Middle frontal gyrus (tissue), 1 donor: ENCODE measurements at regions not wholly inside any gene's neighbourhood (a gene's known extent, or its start where the extent isn't known, plus 50 kb on each side); places are given as distances from the start of the nearest gene placed in this dataset.
"Not testable (repeated sequence)": the region's sequence is repeated elsewhere in the genome, so short reads cannot be mapped to it uniquely, and the experiment has no call there.

Experiments used
- DNase-seq: peaks from one replicate; pipeline ENCODE4 v3.0.0-alpha.2; 2015; ENCODE audit warnings: low spot score; ENCODE audit errors: extremely low spot score

DNA sequence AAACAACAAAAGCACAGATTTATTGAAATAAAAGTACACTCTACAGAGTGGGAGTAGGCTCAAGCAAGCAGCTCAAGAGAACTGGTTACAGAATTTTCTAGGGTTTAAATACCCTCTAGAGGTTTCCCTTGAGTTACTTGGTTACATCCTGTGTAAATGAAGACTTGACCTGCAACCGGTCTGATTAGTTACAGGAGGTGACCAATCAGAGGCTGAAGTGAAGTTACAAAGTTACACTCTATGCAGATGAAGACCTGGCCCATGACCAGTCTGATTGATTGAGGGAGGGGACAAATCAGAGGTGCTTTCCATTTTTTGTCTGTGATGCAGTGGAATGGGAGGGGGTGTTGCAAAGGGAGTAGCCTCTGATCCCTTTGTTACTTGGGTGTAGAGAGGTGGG lies 723.4 kb downstream of the ZPLD1 start:
- DNase-seq: no peak

DNA sequence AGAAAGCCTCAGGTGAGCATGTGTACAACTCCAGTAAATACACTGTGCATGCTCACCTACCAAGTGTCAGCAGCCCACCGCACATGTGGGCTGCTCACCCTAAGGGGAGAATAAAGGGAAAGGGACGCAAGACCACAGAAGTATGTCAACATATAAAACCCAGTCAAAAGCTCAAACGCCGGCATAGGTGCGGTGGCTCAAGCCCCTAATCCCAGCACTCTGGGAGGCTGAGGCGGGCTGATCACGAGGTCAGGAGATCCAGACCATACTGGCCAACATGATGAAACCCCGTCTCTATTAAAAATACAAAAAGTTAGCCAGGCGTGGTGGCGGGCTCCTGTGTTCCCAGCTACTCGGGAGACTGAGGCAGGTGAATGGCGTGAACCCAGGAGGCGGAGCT lies 732.1 kb downstream of the ZPLD1 start:
- no peak for DNase-seq

DNA sequence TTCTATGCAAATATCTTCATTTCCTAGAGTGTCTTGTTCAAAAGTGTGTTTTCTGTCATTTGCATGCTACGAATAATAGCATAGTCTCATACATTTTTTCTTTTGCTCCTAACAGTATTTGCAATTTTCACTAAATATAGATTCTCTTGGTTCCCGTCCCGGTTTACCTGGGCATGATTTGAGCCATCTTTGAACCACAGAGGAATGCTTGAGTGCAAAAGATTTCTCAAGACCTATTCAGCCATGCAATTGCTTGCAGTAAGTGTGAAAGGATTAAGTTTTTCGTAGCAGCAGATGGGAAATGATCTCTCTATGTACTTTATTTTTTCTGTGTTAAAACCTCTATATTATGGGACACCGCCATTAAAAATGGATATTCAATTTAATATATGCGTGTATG lies 733.0 kb downstream of the ZPLD1 start:
- no peak for DNase-seq

DNA sequence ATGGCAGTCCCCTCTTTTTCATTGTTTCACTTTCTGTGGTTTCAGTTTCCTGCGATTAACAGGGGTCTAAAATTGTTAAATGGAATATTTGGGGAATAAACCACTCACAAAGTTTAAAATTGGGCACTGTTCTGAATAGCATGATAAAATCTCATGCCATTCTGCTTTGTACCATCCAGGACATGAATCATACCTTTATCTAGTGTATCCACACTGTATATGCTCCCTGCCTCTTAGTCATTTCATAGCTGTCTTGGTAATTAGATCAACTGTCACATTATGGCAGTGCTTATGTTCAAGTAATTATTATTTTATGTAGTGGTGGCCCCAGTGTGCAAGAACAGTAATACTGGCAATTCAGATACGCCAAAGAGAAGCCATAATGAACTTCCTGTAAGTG lies 734.5 kb downstream of the ZPLD1 start:
- DNase-seq: no peak

DNA sequence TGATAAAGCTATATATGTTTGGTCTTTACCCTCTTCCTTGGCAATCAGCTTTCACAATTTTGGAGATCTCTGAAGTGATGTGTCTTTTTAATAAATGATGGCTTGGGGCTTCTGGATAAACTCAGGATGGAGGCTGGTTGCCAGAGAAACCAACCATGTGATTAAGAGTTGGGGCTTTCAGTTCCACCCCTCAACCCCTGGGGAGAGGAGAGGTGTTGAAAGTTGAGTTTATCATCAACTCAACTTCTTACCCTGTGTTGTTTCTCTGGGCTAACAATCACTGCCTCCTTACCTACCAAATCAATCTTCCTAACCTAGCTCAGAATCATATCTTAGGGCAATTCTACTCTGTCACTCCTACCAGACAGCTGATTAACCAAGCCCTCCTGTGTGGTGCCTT lies 735.8 kb downstream of the ZPLD1 start:
- no peak for DNase-seq

DNA sequence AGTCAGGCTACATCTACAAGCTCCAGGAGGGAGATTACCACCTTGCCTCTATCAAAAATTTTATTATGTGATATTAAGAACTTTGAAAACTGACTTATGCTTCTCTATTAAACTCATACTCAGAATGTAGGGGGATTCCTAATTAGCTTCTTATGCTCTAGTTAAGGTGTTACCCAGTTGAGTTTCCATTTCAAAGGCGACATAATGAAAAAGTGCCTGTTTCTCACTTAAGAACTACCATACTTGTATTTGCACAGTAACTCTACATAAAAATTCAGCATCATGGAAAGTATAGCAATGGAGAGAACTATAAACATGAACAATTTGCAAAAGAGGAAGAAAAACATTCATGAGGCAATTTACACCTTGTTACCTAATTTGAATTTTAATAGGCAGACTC lies 739.1 kb downstream of the ZPLD1 start:
- DNase-seq: no peak

DNA sequence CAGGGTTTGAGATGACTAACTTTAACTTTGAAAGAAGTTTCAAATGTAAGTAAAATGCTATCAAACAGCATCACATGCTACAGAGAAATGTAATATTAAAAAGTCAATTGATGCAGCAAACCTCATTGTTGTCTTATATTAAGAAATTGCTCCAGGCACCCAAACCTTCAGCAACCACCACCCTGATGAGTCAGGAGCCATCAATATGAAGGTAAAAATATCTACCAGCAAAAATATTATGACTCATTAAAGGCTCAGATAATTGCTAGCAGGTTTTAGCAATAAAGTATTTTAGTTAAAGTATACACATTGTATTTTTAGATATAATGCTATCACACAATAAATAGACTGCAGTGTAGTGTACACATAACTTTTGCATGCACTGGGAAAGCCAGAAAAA lies 746.3 kb downstream of the ZPLD1 start:
- no peak for DNase-seq

DNA sequence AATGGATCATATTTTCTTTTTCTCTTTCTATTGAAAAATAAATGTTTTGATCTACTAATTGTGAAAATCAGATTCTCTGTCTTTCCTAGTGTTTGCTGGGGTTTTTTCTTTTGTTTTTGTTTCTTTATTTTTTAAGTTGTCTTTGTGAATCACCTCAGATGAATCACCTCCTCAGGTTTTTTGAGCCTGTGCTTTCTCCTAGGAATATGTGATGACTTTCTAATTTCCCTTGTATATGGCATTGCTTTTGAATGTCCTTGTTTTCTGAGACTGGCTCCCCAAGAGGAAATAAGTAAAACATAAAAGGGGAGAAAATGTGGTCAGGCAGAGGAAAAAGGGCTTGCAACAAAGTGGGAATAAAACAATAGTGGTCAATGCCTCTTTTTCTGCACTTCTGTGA lies 750.0 kb downstream of the ZPLD1 start:
- no peak for DNase-seq

DNA sequence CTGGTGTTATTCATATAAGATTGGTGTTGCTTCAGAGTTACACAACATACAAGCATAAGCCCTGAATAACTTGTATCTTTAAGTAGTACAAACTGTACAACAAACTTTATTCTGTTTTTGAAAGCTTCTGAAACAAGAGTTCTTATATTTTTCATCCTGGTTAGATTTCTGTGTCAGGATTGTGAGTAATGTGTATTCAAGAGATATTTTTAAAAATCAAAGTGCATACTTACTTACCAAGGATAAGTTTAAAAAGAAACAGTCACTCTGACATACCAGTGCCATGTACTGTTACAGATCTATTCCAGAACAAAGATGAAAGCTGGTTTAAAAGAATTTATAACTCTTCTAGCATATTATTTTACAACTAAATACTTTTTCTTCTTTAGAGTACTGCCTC lies 755.1 kb downstream of the ZPLD1 start:
- DNase-seq: no peak

DNA sequence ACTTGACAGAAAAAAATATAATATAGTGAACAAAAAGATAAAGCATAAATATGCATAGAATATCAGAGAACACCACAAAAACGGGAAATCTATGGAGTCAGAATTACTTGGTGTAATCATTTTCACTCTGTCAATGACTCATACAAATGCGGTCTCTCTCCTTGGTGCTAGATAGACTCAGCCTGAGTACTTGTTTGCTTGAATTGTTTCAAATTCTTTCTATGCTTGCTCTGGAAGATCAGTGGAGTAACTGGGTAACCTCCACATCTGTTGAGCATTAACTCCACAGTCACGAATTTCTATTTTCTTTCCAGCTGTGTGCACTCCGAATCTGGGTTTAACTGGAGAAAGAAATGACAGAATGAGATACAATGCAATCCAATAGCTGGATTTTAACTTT lies 760.4 kb downstream of the ZPLD1 start:
- DNase-seq: no peak

DNA sequence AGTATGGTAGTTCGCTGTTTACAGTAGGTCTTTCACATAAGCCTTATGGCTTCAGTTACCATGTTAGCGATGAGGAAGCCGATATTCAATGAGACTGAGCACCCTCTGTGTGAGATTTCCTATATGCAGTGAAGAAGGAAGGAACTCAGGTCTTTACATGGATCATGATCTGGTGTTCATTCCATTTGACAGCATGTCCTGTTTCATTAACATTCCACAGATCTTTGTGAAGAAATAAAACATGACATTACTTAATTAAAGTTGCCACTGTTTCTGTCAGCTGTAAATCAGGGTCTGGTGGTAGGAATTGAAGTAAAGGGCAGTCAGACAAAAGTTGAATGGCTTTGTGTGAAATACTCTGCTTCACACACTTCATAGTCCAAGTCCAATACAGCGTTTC lies 768.6 kb downstream of the ZPLD1 start:
- no peak for DNase-seq

DNA sequence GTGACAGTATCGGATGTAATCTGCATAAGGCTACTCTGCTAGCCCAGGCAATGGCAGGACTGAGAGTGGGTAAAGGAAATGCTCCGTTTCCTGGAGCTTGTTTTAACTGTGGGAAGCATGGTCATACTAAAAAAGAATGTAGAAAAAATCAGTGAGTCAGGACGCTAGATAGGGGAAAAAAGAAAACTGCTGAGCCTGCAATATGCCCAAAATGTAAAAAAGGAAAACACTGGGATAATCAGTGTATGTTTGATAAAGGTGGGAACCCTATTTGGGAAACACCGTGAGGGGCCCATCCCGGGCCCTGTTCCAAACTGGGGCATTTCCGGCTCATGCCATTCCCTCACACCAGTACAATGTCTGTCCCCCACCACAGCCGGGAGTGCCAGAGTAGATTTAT lies 775.8 kb downstream of the ZPLD1 start:
- no peak for DNase-seq

DNA sequence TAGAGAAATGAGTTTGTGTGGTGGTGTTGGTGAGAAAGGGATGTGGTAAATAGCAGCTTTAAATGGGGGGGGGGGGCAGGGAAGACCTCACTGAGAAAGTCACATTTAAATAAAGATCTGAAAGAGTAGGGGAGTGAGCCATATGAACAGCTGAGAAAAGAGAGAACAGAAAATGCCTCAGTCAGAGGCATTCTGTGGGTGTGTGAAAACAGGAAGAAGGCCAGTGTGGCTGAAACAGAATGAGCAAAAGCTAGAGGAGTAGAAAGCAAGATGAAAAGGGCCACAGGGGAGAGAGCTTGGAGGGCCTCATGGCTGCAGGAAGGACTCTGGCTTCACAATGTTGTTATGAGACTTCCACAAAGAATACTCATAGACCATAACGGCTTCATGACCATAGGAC lies 783.3 kb downstream of the ZPLD1 start:
- DNase-seq: no peak

DNA sequence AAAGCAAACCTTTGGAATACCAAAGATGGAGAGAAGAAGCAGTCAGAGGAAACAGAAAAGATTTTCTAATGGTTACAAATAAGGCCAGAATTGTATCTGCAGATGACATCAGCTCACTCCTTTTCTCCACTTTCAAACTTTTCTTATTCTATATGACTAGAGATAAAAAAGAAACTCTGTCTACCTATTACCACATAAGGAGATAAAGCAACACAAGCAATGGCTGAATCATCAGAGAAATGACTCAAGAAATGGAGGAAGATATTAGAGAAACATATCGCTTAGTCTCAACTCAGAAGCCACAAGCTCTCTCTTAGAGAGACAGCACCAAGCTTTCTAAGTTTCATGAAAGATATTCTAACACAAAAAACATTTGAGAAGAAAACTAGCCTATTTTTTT lies 784.0 kb downstream of the ZPLD1 start:
- no peak for DNase-seq

DNA sequence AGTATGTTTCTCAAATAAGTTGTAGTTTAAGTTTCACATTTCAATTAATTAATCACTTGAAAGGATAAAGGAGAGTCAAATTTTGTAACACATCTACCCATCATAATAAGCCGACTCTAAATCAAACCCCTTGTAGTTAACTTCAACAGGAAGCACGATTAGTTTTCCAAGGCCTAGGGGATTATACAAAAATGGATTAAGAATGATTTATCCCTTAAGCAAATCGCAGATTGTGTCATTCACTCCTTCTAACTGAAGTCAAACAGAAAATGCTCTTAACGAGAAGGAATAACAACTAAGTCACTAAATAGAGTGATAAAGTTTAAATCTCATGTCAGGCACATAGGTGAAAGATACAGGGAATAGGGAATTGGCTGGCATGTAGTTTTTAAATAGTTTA lies 792.8 kb downstream of the ZPLD1 start:
- DNase-seq: no peak

DNA sequence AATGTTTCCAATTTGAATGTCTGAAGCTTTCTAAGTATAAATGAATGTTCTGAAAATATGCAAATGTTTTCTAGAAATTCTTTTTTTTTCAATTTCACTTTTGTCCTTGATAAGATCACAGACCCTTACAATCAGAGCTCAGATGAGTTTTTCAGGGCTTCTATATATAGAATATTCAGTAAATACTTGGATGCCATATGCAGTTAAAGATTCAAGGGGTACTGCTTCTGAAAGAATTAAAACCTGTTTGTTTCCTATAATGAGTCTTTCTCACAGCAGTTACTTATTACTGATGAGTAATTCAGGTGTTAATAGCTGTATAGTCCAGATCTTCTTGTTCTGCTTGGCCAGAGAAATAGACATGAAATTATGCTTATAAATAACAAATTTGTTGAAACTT lies 812.6 kb downstream of the ZPLD1 start:
- no peak for DNase-seq

DNA sequence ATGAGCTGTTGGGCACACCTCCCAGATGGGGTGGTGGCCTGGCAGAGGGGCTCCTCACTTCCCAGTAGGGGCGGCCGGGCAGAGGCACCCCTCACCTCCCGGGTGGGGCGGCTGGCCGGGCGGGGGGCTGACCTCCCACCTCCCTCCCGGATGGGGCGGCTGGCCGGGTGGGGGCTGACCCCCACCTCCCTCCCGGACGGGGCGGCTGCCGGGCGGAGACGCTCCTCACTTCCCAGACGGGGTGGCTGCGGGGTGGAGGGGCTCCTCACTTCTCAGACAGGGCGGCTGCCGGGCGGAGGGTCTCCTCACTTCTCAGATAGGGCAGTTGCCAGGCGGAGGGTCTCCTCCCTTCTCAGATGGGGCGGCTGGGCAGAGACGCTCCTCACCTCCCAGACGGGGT lies 820.0 kb downstream of the ZPLD1 start:
- DNase-seq: not testable (repeated sequence)

DNA sequence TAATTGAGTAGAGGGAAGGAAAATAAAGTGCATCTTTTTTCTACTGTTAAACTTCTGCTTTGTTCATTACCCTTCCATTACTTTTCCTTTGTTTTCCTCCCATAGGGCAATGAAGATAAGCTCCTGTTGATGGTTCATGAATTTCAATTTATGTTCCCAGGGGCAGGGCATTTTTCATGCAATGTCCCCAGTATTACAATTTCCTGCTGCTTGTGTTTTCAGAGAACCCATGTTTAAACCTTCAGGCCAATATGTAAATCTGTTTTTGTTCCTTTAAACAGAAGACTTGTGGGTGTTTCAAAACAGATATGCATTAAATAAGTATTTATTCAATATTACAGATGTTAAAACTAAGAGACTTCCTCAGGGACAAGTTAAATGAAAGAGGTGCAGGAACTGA lies 834.5 kb downstream of the ZPLD1 start:
- DNase-seq: no peak

DNA sequence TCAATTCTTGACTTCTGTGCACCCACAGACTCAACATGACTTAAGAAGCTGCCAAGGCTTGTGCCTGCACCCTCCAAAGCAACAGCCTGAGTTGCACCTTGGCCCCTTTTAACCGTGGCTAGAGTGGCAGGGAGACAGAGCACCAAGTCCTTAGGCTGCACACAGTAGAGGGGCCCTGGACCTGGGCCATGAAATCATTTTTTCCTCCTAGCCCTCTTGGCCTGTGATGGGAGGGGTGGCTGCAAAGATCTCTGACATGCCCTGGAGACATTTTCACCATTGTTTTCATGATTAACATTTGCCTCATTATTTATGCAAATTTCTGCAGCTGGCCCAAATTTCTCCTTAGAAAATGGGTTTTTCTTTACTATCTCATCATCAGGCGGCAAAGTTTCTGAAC lies 836.8 kb downstream of the ZPLD1 start:
- no peak for DNase-seq

DNA sequence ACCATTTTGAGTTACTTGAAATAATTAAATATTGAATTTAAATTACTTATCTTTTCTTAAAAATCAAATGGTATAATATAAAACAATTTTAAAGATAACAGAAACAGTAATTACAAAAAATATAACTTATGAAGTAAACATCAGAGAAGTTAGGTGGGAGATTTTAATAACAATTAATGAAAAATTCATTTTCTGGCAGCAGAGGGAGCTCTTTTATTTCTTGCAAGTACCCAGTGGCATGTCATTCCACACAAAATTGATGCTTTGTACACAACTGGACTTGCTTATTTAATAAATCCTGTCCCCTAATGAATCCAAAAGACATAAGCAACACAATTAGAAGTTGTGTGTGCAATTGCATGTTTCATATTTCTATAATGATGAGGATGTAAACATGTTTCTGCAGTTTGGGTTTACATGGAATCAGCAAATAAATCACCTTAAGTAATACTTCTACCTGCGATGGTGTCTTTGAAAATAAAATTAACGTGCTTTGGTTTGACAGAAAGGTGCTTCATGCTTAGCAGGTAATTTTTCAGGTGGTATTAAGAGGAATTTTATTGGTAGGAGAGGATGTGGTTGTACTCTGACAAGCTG lies 861.3 kb downstream of the ZPLD1 start:
- no peak for DNase-seq

DNA sequence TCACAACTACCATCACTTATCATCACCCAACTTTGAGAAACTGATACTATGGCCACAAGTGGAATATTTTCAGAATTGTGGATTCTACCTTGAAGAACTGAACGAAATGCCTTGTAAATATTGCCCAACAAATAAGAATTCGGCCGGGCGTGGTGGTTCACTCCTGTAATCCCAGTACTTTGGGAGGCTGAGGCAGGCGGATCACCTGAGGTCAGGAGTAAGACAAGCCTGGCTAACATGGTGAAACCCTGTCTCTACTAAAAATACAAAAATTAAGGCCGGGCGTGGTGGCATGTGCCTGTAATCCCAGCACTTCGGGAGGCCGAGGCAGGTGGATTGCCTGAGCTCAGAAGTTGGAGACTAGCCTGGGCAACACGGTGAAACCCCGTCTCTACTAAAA lies 862.7 kb downstream of the ZPLD1 start:
- not testable (repeated sequence) for DNase-seq

DNA sequence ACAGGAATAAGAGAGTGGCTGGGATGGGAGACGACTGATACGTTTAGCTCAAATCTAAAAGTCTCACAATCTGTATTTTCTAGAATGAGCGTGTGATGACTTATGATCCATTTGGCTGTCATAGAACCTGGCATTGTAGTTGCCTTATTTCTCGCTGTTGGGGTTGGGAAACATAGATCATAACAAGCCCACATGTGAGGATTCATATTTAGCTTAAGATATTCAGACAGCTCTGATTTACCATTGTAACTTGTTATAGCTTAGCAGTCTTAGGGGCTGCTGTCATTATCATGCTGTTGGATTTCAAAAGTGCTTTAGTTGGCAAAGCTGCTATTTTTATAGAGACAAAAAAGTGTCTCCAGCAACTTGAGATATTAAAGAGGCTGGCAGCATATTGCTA lies 871.3 kb downstream of the ZPLD1 start:
- DNase-seq: no peak

DNA sequence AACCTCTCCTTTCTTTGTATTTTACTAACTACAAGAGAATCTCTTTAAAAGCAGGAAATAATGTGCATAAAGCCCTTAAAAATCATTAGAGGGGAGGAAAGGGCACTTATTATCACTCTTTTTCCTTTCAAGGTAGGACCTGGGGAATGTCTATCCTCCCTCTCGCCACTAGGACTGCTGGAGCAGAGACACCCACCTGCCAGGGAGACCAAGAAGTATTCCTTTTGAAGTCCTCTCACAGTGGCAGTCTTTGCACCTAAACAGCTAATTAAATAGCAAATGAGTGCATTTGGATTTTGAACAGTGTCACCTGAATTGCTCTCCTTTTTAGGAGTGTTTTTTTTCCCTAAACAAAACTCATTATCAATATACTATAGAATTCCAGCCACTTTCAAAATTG lies 874.1 kb downstream of the ZPLD1 start:
- no peak for DNase-seq

DNA sequence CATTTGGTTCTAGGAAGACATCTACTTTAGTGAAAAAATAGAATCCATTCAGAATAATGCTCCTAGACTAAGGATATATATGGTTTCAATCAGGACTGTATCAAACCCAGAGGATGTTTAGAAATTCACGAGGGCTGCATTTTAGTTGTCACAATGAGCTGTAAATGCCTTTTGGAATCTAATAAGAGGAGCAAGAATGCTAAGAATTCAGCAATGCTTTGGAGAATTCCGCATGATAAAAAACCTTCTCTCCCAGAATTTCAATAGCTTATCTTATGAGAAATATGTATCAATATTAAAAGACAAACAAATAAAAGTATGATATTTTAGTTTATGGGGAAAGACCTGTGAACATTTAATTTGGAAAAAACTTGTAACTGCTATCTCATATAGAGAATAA lies 885.1 kb downstream of the ZPLD1 start:
- DNase-seq: no peak
